GM12878 (cell line): ENCODE measurements at regions not wholly inside any gene's neighbourhood (a gene's known extent, or its start where the extent isn't known, plus 50 kb on each side); places are given as distances from the start of the nearest gene placed in this dataset.

Source experiments
- ASH2L ChIP-seq: fragments of 300-600, 200-600 bp; sonication (generic); IDR thresholded peaks from 2 replicates; pipeline ENCODE4 v1.6.1; 2017; ENCODE audit warnings: low read depth, mild to moderate bottlenecking, borderline replicate concordance
- ETV6 ChIP-seq, 2 experiments: fragments of 450-650 bp in 1 of 2; IDR thresholded peaks in 1 of 2; conservative IDR thresholded peaks in 1 of 2; 2 replicates each; pipeline ENCODE4 v1.6.1; 2014; ENCODE audit warnings: antibody characterized with exemption in 1 of 2, borderline replicate concordance in 1 of 2, low read depth in 1 of 2, mild to moderate bottlenecking in 1 of 2, moderate library complexity in 1 of 2
- POLR2AphosphoS5 ChIP-seq: IDR thresholded peaks from 2 replicates; pipeline ENCODE4 v1.6.1; 2011; ENCODE audit warnings: mild to moderate bottlenecking, low read length, inconsistent platforms
- TF ChIP-seq, protein P1 (sequence below), 3 experiments: IDR thresholded peaks in 2 of 3; conservative IDR thresholded peaks in 1 of 3; 2 replicates each; pipeline ENCODE4 v1.5.1; 2011; ENCODE audit warnings: low read depth in 3 of 3, low read length in 3 of 3, mild to moderate bottlenecking in 3 of 3, control low read depth in 2 of 3, moderate library complexity in 2 of 3, inconsistent platforms in 1 of 3, mixed read lengths in 1 of 3; ENCODE audit not compliant: control insufficient read depth in 2 of 3, insufficient read depth in 1 of 3; ENCODE audit errors: extremely low read depth in 1 of 3

DNA sequence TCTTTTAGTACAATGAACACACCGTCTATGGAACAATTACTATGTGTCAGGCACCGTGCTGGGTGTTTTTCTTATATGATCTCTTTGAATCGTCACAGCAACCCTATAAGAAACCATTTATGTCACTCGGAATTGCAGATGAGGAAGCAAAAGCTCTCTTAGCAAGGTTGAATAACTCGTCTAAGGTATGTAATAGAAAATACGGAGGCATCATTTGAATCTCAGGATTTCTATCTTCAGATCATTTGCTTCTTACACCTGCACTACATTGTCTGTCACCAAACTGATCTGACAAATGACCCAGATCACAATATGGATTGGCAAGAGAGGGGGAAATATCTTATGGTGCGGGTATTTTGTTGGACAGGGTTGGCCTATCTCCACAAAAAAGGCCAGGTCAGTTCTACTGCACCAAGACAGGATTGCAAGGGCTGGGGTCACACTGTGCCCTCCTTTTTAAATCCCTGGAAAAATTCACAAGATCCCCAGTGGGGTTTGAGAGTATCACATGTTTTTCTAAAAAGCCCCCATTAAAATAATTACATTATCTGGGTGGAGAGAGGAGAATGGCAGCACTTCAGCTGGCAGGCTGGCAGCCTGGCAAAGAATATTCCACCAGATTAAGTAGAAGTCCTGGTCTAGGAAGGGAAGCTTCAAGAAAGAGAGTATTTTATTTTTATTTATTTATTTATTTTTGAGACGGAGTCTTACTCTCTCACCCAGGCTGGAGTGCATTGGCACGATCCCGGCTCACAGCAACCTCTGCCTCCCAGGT lies 110.7 kb upstream of the CLMP start:
- TF ChIP-seq POLR2AphosphoS5: no peak
- TF ChIP-seq ASH2L: no peak
- TF ChIP-seq, protein P1, sequence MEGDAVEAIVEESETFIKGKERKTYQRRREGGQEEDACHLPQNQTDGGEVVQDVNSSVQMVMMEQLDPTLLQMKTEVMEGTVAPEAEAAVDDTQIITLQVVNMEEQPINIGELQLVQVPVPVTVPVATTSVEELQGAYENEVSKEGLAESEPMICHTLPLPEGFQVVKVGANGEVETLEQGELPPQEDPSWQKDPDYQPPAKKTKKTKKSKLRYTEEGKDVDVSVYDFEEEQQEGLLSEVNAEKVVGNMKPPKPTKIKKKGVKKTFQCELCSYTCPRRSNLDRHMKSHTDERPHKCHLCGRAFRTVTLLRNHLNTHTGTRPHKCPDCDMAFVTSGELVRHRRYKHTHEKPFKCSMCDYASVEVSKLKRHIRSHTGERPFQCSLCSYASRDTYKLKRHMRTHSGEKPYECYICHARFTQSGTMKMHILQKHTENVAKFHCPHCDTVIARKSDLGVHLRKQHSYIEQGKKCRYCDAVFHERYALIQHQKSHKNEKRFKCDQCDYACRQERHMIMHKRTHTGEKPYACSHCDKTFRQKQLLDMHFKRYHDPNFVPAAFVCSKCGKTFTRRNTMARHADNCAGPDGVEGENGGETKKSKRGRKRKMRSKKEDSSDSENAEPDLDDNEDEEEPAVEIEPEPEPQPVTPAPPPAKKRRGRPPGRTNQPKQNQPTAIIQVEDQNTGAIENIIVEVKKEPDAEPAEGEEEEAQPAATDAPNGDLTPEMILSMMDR (IDR thresholded peaks at IDR 0.05 in 2 of 3, conservative IDR thresholded peaks at IDR 0.05 in 1 of 3; ENCODE audit: control insufficient read depth in 2 of 3, extremely low read depth in 1 of 3, insufficient read depth in 1 of 3, low read depth in 3 of 3, low read length in 3 of 3): no peak
- no peak for TF ChIP-seq ETV6 (conservative IDR thresholded peaks at IDR 0.05 in 1 of 2, IDR thresholded peaks at IDR 0.05 in 1 of 2; ENCODE audit: borderline replicate concordance in 1 of 2, low read depth in 1 of 2)
